HepG2 (cell line): ENCODE measurements at regions not wholly inside any gene's neighbourhood (a gene's known extent, or its start where the extent isn't known, plus 50 kb on each side); places are given as distances from the start of the nearest gene placed in this dataset.

Experiments
- ATAC-seq: fragments of 200-7000 bp; cut with Tn5 transposase; 3 replicates; pipeline ENCODE4 v1.9.1; 2020; ENCODE audit warnings: mild to moderate bottlenecking, moderate library complexity
- BruUV-seq: library from RNA; stranded (reverse); fragments of 400-500 nt; replicated peaks from 2 replicates; lab custom pipeline; 2021; lab: Mats Ljungman, UMichigan
- CTCF ChIA-PET: fragments of 300-600 bp; formaldehyde crosslinking; extraction: SDS; loops from one replicate; lab custom pipeline; 2021; ENCODE audit warnings: low total read pairs, inconsistent platforms, low intra/inter-chr PET ratio; lab: Yijun Ruan, JAX
- POLR2A ChIA-PET: fragments of 350-600 bp; sonication (Branson Sonifier 250); formaldehyde crosslinking; loops from one replicate; lab custom pipeline; 2020; ENCODE audit warnings: antibody characterized with exemption, inconsistent platforms; lab: Yijun Ruan, JAX
- DNase-seq: peaks from one replicate; pipeline ENCODE4 v3.0.0-alpha.2; 2015; ENCODE audit warnings: low spot score
- FAIRE-seq: peaks from 3 replicates; lab custom pipeline; 2011; peaks lifted over from hg19 to GRCh38; lab: Jason Lieb, UNC
- H2AFZ ChIP-seq: one replicate; pipeline ENCODE4 v1.6.1; 2011; ENCODE audit warnings: low read length, inconsistent platforms
- H3K27ac ChIP-seq: fragments of 300-600 bp; 3 replicates; pipeline ENCODE4 v1.8.0; 2011; ENCODE audit warnings: mixed run types, mild to moderate bottlenecking, mixed read lengths, low read length, inconsistent platforms; ENCODE audit not compliant: insufficient read depth; ENCODE audit errors: extremely low read length
- H3K27me3 ChIP-seq, 2 experiments: fragments of 200-600 bp in 1 of 2; 2 replicates in 1 of 2; 3 replicates in 1 of 2; pipeline versions ENCODE4 v1.6.0 to v1.8.0; 2011; ENCODE audit warnings: low read length in 2 of 2, mild to moderate bottlenecking in 2 of 2, moderate library complexity in 2 of 2, inconsistent platforms in 1 of 2; ENCODE audit not compliant: insufficient read depth in 2 of 2, control insufficient read depth in 1 of 2
- H3K36me3 ChIP-seq, 2 experiments: fragments of 200-600 bp in 1 of 2; replicated peaks in 1 of 2; 2 replicates in 1 of 2; 3 replicates in 1 of 2; pipeline versions ENCODE4 v1.5.1 to v1.8.0; 2011; ENCODE audit warnings: low read length in 2 of 2, inconsistent platforms in 1 of 2; ENCODE audit not compliant: insufficient read depth in 2 of 2, control insufficient read depth in 1 of 2
- H3K4me1 ChIP-seq: 2 replicates; pipeline ENCODE4 v1.5.1; 2012; ENCODE audit warnings: low read length, inconsistent platforms; ENCODE audit not compliant: insufficient read depth
- H3K4me2 ChIP-seq: 2 replicates; pipeline ENCODE4 v1.6.0; 2011; ENCODE audit warnings: low read depth, low read length, inconsistent platforms
- H3K4me3 ChIP-seq, 3 experiments: fragments of 200-600 bp in 1 of 3; sonication (generic), shearing (Covaris generic) in 1 of 3; replicated peaks in 1 of 3; 2 replicates each; pipeline ENCODE4 v1.5.1; 2011 to 2016; ENCODE audit warnings: low read length in 3 of 3, inconsistent platforms in 2 of 3, low read depth in 2 of 3, mild to moderate bottlenecking in 2 of 3, control low read depth in 1 of 3, mixed read lengths in 1 of 3; ENCODE audit not compliant: insufficient read depth in 1 of 3
- H3K79me2 ChIP-seq: one replicate; pipeline ENCODE4 v1.6.1; 2011; ENCODE audit warnings: low read length, inconsistent platforms; ENCODE audit not compliant: insufficient read depth
- H3K9ac ChIP-seq: 2 replicates; pipeline ENCODE4 v1.6.0; 2011; ENCODE audit warnings: mild to moderate bottlenecking, low read depth, low read length, inconsistent platforms; ENCODE audit not compliant: insufficient read depth
- H3K9me3 ChIP-seq: 2 replicates; pipeline ENCODE4 v1.5.1; 2012; ENCODE audit warnings: mild to moderate bottlenecking, low read length
- H4K20me1 ChIP-seq: 2 replicates; pipeline ENCODE4 v1.6.0; 2011; ENCODE audit warnings: inconsistent platforms, mild to moderate bottlenecking, low read length, moderate library complexity; ENCODE audit not compliant: insufficient read depth
- CEBPB ChIP-seq: IDR thresholded peaks from 2 replicates; pipeline ENCODE4 v1.6.1; 2011; ENCODE audit warnings: low read depth, low read length, improper control_type of control experiment, borderline replicate concordance
- HNRNPK ChIP-seq: fragments of 200-400 bp; formaldehyde crosslinking; IDR thresholded peaks from 2 replicates; pipeline ENCODE4 v1.6.1; 2018; ENCODE audit warnings: low read length, low read depth, moderate library complexity, mild to moderate bottlenecking; ENCODE audit not compliant: poor library complexity, severe bottlenecking
- RFXAP ChIP-seq: sonication (generic); formaldehyde crosslinking; IDR thresholded peaks from 2 replicates; pipeline ENCODE4 v1.4.0; 2020; ENCODE audit warnings: missing genetic modification reagents, borderline replicate concordance
- ZNF703 ChIP-seq: sonication (generic); formaldehyde crosslinking; IDR thresholded peaks from 2 replicates; pipeline ENCODE4 v1.5.1; 2020; ENCODE audit warnings: missing genetic modification reagents, mild to moderate bottlenecking, moderate library complexity, borderline replicate concordance
- WGBS: methylation state at CpG from one replicate; pipeline ENCODE4 v1.1.6; 2017; ENCODE audit warnings: low lambda C conversion rate; 5-methylcytosine and 5-hydroxymethylcytosine counted together
- in situ Hi-C: cut with HindIII; loops from 2 replicates; pipeline ENCODE4 v1.10.0; 2017; ENCODE audit warnings: low pct_unique_long_range_greater_than_20kb; ENCODE audit not compliant: extremely low pct_ligation_motif_present
- intact Hi-C: fragments of 100-400 bp; cut with micrococcal nuclease; formaldehyde crosslinking; loops from one replicate; pipeline ENCODE4 v1.10.0; 2022; ENCODE audit not compliant: unreplicated experiment
- TF ChIP-seq, protein P1 (sequence below): sonication (generic); formaldehyde crosslinking; IDR thresholded peaks from 2 replicates; pipeline ENCODE4 v1.8.1; 2023; ENCODE audit warnings: missing genetic modification reagents, mild to moderate bottlenecking, borderline replicate concordance
- TF ChIP-seq, protein P2 (sequence below): sonication (generic); formaldehyde crosslinking; IDR thresholded peaks from 2 replicates; pipeline ENCODE4 v1.4.0; 2020; ENCODE audit warnings: missing genetic modification reagents

DNA sequence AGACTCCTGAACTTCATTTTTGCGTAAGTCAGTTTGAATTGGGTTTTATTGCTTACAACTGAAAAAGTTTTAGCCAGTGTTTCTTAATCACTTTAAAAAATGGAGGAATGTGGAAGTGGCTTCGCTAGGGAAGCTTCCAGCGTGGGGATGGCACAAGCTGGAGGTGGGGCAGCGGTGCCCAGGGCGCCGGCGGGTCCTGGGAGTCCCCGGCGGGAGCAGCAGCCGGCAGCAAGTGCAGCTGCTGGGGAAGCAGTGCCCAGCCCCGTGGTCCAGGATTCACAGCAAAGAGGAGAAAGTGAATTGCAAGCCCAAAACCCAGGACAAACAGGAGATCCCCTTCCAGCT lies 301.8 kb upstream of the PROK2 start:
- H3K4me3 ChIP-seq = no peak overlapping the region
- ChIA-PET POLR2A (no interaction called here), CTCF (no interaction called here)
- WGBS = 58% methylated on average over 11 of the region's 11 CpGs
- no peak overlapping the region for H3K9ac ChIP-seq
- H3K79me2 ChIP-seq = no peaks in the 10 kb centered on the region
- no peak for DNase-seq
- H3K9me3 ChIP-seq = no peaks in the 10 kb centered on the region
- BruUV-seq = no TSS peak
- H2AFZ ChIP-seq = no peak overlapping the region
- no peaks in the 10 kb centered on the region for H4K20me1 ChIP-seq
- TF ChIP-seq RFXAP (CRISPR knock-in tag) (no peak), HNRNPK (no peak), ZNF703 (CRISPR knock-in tag) (no peak)
- TF ChIP-seq, protein P1, sequence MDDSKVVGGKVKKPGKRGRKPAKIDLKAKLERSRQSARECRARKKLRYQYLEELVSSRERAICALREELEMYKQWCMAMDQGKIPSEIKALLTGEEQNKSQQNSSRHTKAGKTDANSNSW (CRISPR knock-in tag) = no peak
- no peak overlapping the region for H3K27ac ChIP-seq
- no peaks in the 10 kb centered on the region for H3K36me3 ChIP-seq
- H3K4me1 ChIP-seq = peaks cover 9% of the 10 kb centered on the region
- FAIRE-seq = no peak
- peaks cover 0 to 12% of the 10 kb centered on the region in 2 experiments; a peak in 3 of 5 replicates for H3K27me3 ChIP-seq
- ATAC-seq = no peak
- no peak overlapping the region for H3K4me2 ChIP-seq
- in situ Hi-C loops (no loop called here), intact Hi-C loops (no loop called here)

DNA sequence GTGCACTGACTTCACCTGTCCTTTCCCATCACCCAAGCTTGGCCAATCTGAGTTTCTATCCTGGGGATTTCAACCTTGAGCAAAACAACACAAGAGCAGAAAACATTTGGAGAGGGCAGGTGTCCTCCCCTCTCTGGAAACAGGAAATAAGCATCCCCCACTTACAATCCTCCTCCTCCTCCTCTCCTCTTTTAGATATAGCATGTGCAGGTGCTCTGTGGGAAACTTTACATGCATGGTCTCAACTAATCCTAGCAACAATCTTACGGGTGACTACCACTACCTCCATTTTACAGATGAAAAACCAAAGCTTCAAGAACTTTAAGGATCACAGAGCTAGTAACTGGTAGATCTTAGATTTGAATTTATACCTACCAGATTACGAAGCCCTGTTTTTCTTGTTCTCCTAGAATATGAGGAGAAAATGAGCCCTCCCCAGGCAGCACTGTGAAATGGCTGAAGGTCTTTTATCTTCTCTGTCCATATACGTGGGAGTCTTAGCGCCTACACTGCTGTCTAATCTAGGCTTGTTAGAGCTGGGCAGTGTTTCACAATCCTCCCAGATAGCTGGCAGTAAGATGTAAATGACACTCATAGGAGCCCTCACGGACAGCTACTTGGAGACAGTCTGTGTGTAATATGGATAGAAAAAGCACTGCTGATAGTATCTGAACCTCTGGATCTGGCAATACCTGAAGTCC lies 301.2 kb upstream of the PROK2 start:
- Histone ChIP-seq H3K9me3 (no peaks in the 10 kb centered on the region), H3K27ac (no peak overlapping the region), H3K4me1 (peaks cover 11% of the 10 kb centered on the region), H3K4me2 (no peak overlapping the region), H2AFZ (no peak overlapping the region), H3K9ac (no peak overlapping the region), H3K36me3 (no peaks in the 10 kb centered on the region), H4K20me1 (no peaks in the 10 kb centered on the region), H3K79me2 (no peaks in the 10 kb centered on the region), H3K27me3 (peaks cover 0 to 12% of the 10 kb centered on the region in 2 experiments; a peak in 3 of 5 replicates), H3K4me3 (no peak overlapping the region)
- 0 out of 2 replicates have a peak, but pooled peaks have one; percentile 10 for TF ChIP-seq CEBPB
- TF ChIP-seq, protein P2, sequence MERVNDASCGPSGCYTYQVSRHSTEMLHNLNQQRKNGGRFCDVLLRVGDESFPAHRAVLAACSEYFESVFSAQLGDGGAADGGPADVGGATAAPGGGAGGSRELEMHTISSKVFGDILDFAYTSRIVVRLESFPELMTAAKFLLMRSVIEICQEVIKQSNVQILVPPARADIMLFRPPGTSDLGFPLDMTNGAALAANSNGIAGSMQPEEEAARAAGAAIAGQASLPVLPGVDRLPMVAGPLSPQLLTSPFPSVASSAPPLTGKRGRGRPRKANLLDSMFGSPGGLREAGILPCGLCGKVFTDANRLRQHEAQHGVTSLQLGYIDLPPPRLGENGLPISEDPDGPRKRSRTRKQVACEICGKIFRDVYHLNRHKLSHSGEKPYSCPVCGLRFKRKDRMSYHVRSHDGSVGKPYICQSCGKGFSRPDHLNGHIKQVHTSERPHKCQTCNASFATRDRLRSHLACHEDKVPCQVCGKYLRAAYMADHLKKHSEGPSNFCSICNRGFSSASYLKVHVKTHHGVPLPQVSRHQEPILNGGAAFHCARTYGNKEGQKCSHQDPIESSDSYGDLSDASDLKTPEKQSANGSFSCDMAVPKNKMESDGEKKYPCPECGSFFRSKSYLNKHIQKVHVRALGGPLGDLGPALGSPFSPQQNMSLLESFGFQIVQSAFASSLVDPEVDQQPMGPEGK (CRISPR knock-in tag) = no peak
- no peak for ATAC-seq
- in situ Hi-C loops (no loop called here), intact Hi-C loops (no loop called here)
- ChIA-PET POLR2A (no interaction called here), CTCF (no interaction called here)
- no peak for DNase-seq
- FAIRE-seq = no peak
- BruUV-seq = no TSS peak
- whole genome bisulfite sequencing = 14% methylated on average over 5 of the region's 5 CpGs
